ENCODE measurements at regions not wholly inside any gene's neighbourhood (a gene's known extent, or its start where the extent isn't known, plus 50 kb on each side); places are given as distances from the start of the nearest gene placed in this dataset.

DNA sequence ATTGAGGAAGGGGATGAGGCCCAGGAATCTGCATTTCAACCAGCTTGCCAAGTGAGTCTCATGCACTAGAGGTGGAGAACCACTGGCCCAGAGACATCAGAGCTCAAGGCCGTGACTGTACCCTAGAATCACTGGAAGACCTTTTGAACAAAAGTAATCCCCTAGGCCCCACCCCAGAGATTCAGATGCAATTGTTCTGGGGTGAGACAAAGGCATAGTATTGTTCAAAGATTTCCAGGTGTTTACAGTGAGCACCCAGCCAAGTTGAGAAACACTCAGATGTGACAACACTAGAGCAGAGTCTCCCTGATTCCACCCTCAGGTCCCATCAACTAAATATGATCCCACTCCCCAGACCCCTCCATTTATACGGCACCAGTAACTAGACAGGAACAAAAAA lies 290.3 kb upstream of the TLE3 start:
- Histone ChIP-seq H3K4me3 (ENCODE audit: low read depth, low read length) (no peak overlapping the region), H3K9me3 (ENCODE audit: control insufficient read depth, insufficient read depth, low read length) (no peaks in the 10 kb centered on the region), H3K9ac (ENCODE audit: low read depth, low read length) (no peak overlapping the region), H3K27ac (ENCODE audit: low read depth, low read length) (no peak overlapping the region), H3K36me3 (ENCODE audit: control insufficient read depth, insufficient read depth, low read length) (no peaks in the 10 kb centered on the region), H3K4me1 (ENCODE audit: control insufficient read depth, insufficient read depth, low read length) (peaks cover 7% of the 10 kb centered on the region; the same call in 1 of the 2 replicates), H3K27me3 (ENCODE audit: control insufficient read depth, insufficient read depth, low read length) (no peaks in the 10 kb centered on the region)

DNA sequence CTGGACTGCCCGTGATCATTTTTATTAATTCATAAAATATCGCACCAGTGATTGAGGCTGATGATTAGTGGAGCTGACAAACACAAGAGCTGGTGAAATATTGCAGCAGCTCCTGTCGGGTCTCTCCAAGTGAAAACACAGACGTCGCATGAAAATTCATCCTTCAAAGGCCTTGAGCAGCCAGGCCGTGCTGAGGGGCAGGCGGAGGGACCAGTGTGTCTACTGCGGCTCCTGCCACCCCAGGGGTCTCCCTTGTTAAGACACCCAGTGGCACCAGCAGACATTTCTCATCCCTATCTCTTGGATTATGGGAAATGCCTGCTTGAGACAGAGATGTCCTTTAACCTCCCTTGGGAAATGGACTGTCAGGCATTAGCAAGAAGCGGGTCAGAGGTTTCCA lies 289.4 kb upstream of the TLE3 start:
- no peaks in the 10 kb centered on the region for H3K36me3 ChIP-seq (ENCODE audit: control insufficient read depth, insufficient read depth, low read length)
- H3K4me1 ChIP-seq (ENCODE audit: control insufficient read depth, insufficient read depth, low read length) = peaks cover 7% of the 10 kb centered on the region; the same call in 1 of the 2 replicates

DNA sequence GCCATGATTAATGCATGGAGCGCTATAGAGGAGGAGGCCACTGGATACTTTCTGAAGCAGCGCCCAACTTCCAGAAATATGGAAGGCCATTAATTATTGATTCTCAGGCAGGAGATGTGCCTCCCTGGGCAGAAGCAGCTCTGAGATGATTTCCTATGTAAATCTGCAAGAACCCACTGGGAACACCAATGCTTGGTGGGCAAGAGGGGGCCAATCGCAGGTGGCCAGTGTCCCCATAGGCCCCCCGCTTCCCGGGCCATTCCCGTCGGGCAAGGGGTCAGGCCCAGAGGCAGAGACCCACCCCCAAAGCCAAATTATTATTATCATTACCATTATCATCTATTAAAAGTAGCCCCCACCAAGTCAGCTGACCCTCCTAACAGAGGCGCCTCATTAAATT lies 288.0 kb upstream of the TLE3 start:
- peaks cover 7% of the 10 kb centered on the region; the same call in 1 of the 2 replicates for H3K4me1 ChIP-seq (ENCODE audit: control insufficient read depth, insufficient read depth, low read length)

More for the DNA sequence above, 289.4 kb upstream of the TLE3 start:
- no peak overlapping the region for H3K4me3 ChIP-seq (ENCODE audit: low read depth, low read length)
- no peak overlapping the region for H3K27ac ChIP-seq (ENCODE audit: low read depth, low read length)
- no peak overlapping the region for H3K9ac ChIP-seq (ENCODE audit: low read depth, low read length)
- H3K27me3 ChIP-seq (ENCODE audit: control insufficient read depth, insufficient read depth, low read length) = no peaks in the 10 kb centered on the region
- H3K9me3 ChIP-seq (ENCODE audit: control insufficient read depth, insufficient read depth, low read length) = no peaks in the 10 kb centered on the region

DNA sequence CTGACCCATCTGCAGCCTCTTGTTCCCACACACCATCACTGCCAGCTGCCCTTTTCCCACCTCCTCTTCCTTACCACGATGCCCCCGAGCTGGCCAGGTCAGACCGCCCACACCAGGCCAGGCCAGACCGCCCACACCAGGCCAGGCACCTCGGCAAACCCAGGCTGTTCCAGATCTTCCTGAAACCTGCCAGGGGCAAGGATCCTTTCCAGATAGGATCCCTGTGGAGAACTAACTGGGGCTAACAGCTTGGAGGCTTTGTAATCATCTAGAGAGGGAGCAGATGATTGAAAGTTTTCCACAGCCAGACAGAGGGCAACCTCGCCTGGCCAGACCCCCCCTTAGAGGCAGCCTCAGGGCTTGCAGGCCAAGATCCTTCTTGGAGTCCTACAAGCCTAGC lies 287.3 kb upstream of the TLE3 start:
- H3K4me3 ChIP-seq (ENCODE audit: low read depth, low read length) = no peak overlapping the region
- no peaks in the 10 kb centered on the region for H3K9me3 ChIP-seq (ENCODE audit: control insufficient read depth, insufficient read depth, low read length)
- peaks cover 7% of the 10 kb centered on the region; the same call in 1 of the 2 replicates for H3K4me1 ChIP-seq (ENCODE audit: control insufficient read depth, insufficient read depth, low read length)
- no peak overlapping the region for H3K9ac ChIP-seq (ENCODE audit: low read depth, low read length)
- H3K36me3 ChIP-seq (ENCODE audit: control insufficient read depth, insufficient read depth, low read length) = no peaks in the 10 kb centered on the region
- H3K27ac ChIP-seq (ENCODE audit: low read depth, low read length) = no peak overlapping the region
- H3K27me3 ChIP-seq (ENCODE audit: control insufficient read depth, insufficient read depth, low read length) = no peaks in the 10 kb centered on the region

More for the DNA sequence above, 288.0 kb upstream of the TLE3 start:
- H3K9me3 ChIP-seq (ENCODE audit: control insufficient read depth, insufficient read depth, low read length) = no peaks in the 10 kb centered on the region
- H3K36me3 ChIP-seq (ENCODE audit: control insufficient read depth, insufficient read depth, low read length) = no peaks in the 10 kb centered on the region
- H3K4me3 ChIP-seq (ENCODE audit: low read depth, low read length) = no peak overlapping the region
- no peaks in the 10 kb centered on the region for H3K27me3 ChIP-seq (ENCODE audit: control insufficient read depth, insufficient read depth, low read length)
- H3K27ac ChIP-seq (ENCODE audit: low read depth, low read length) = no peak overlapping the region
- no peak overlapping the region for H3K9ac ChIP-seq (ENCODE audit: low read depth, low read length)

DNA sequence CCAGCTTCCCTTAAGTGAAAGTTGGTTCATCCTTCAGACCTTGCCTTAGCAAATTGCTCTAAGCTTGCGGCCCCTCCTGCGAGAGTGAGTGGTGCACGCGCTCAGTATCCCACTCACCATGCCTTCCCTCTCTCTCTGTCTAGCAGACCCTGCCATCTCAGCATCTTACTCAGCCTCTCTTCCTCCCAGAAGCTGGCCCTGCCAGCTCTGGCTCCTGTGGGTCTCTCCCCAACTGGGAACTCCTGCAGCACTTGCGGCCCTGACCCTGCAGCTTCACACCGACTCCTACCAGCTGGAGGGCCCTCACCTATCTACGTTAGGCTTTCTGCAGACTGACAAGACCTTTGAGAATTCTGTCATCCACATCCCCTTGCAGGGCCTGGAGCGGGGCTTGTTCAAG lies 286.1 kb upstream of the TLE3 start:
- Histone ChIP-seq H3K36me3 (ENCODE audit: control insufficient read depth, insufficient read depth, low read length) (no peaks in the 10 kb centered on the region), H3K9me3 (ENCODE audit: control insufficient read depth, insufficient read depth, low read length) (no peaks in the 10 kb centered on the region), H3K4me3 (ENCODE audit: low read depth, low read length) (no peak overlapping the region), H3K4me1 (ENCODE audit: control insufficient read depth, insufficient read depth, low read length) (peaks cover 7% of the 10 kb centered on the region; the same call in 1 of the 2 replicates), H3K9ac (ENCODE audit: low read depth, low read length) (no peak overlapping the region), H3K27ac (ENCODE audit: low read depth, low read length) (no peak overlapping the region), H3K27me3 (ENCODE audit: control insufficient read depth, insufficient read depth, low read length) (no peaks in the 10 kb centered on the region)

DNA sequence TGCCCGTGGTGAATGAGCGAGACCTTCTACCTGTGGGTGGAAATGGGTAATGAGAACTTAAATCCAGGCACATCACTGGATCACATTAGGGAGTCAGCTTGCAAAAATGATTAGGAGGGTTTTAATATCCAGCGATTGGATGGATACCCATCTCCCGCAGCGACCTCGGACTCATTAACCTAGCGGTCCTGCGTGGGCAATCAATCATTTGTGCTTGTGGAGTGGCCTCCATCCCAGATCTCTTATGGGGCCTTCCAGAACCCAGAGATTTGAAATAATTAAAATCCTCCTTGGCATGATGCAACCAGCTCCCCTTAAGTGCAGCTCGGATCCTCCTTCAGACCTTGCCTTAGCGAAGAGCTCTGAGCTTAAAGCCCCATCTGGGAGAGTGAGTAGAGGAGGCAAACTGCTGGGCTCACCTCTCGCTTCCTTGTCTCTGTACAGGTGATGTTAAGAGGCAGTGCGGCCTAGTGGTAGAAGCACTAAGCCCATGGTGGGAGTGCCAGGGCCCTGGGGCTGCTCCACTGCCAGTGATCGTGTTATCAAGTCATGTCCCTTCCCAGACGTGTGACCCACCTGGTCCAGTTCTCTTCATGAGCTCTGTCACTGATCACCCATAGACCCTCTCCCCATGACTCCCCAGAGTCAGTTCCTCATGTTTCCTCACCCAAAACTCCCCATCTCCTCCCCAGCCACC lies 285.2 kb upstream of the TLE3 start:
- Histone ChIP-seq H3K9me3 (ENCODE audit: control insufficient read depth, insufficient read depth, low read length) (no peaks in the 10 kb centered on the region), H3K27me3 (ENCODE audit: control insufficient read depth, insufficient read depth, low read length) (no peaks in the 10 kb centered on the region), H3K27ac (ENCODE audit: low read depth, low read length) (no peak overlapping the region), H3K4me1 (ENCODE audit: control insufficient read depth, insufficient read depth, low read length) (peaks cover 14% of the 10 kb centered on the region; the same call in 1 of the 2 replicates), H3K4me3 (ENCODE audit: low read depth, low read length) (no peak overlapping the region), H3K36me3 (ENCODE audit: control insufficient read depth, insufficient read depth, low read length) (no peaks in the 10 kb centered on the region), H3K9ac (ENCODE audit: low read depth, low read length) (no peak overlapping the region)

DNA sequence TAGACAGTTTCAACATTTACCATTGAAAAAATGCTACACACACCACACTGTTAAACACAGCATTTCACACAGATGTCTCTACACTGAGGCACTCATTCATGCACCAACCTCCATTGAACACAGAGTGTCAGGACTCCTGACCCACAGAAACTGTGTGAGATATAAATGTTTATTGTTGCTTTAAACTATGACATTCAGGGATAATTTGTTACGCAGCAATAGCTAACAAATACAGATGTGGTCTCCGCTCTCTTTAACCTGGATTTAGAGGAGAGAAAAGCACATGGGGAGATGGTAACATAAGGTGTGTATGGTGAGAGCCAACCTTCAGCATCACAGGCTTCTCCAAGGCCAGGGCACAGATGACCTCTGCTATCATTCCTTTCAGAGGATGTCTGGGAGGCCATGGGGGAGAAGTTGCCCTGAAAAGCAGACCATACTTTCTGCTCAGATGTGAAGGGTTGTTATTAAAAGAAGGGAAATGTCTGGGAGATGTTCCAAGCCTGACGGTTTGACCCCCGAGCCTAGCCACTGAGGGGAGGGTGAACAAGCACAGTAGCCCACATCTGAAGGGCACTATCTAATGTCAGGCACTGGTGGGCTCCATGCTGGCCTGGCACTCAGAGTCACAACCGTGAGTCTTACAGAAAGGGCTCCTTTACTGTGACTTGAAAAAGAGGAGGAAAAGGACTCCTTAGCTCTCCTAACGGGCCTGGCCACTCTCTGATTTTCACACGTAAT lies 284.5 kb upstream of the TLE3 start:
- Histone ChIP-seq H3K36me3 (ENCODE audit: control insufficient read depth, insufficient read depth, low read length) (no peaks in the 10 kb centered on the region), H3K9ac (ENCODE audit: low read depth, low read length) (no peak overlapping the region), H3K9me3 (ENCODE audit: control insufficient read depth, insufficient read depth, low read length) (no peaks in the 10 kb centered on the region), H3K4me3 (ENCODE audit: low read depth, low read length) (no peak overlapping the region), H3K4me1 (ENCODE audit: control insufficient read depth, insufficient read depth, low read length) (peaks cover 19% of the 10 kb centered on the region), H3K27me3 (ENCODE audit: control insufficient read depth, insufficient read depth, low read length) (0 out of 2 replicates have a peak, but pooled peaks cover 5% of the 10 kb centered on the region), H3K27ac (ENCODE audit: low read depth, low read length) (no peak overlapping the region)

DNA sequence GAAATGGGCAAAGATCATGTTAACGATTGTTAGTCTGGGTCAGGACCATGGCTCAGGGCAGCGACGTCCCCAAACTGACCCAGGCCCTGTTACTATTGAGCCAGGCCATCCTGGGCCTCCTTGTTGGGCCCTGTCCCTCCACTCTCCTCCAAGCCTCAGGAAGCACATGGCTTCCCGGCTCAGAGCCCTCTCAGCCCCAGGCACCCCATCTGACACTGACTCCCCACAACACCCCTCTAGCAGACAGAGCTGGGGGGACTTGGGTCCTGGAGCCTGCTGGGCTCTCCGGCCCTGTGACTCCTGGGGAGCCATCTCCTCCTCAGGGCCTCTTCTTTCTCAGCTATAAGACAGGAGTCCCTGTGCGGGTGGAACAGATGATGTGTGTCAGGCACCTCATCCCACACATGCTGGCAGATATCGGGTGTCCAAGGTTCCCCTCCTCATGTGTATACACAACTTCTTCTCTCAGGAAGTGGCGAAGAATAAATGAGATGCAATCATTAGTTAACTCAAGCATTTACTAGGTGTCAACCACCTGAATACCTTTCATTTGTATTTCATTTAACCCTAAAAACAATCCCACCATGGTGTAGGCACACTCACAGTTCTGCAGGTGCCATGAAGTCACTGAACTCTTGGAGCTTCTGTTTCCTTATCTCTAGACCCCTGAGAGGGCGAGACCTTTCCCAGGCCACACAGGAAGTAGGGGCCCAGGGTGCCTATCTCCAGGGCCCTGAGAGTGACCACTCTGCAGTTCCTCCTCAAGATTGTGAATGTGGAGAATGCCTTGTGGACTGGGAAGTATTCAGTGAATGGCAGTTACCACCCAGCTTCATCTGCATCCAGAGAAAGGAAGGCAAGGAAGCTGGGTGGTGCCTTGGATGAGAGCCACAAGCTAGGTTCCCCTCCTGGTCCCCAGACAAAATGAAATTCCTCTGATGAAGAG lies 282.5 kb upstream of the TLE3 start:
- peaks cover 21% of the 10 kb centered on the region for H3K27me3 ChIP-seq (ENCODE audit: control insufficient read depth, insufficient read depth, low read length)
- H3K36me3 ChIP-seq (ENCODE audit: control insufficient read depth, insufficient read depth, low read length) = no peaks in the 10 kb centered on the region
- H3K9me3 ChIP-seq (ENCODE audit: control insufficient read depth, insufficient read depth, low read length) = no peaks in the 10 kb centered on the region
- H3K9ac ChIP-seq (ENCODE audit: low read depth, low read length) = no peak overlapping the region
- no peak overlapping the region for H3K4me3 ChIP-seq (ENCODE audit: low read depth, low read length)
- no peak overlapping the region for H3K27ac ChIP-seq (ENCODE audit: low read depth, low read length)
- H3K4me1 ChIP-seq (ENCODE audit: control insufficient read depth, insufficient read depth, low read length) = peaks cover 23% of the 10 kb centered on the region

DNA sequence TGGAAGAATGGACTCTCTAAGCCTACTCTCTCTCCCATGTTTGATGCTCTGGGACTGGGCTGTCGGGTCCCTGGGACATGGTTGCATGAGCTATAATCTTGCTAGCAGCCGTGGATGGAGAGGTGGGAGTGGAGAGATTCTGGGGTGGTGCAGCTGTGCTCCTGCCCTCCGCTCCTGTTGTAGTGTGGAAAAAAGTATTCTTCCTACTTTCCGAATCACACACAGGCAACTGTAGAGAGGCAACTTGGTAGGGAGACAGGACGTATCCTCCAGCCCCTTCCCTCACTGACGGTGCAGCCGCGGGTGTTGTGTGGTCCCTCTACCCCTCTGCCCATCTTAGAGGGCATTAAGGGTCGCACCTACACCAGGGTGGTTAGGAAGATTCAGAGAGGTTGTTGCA lies 281.4 kb upstream of the TLE3 start:
- Histone ChIP-seq H3K9ac (ENCODE audit: low read depth, low read length) (no peak overlapping the region), H3K36me3 (ENCODE audit: control insufficient read depth, insufficient read depth, low read length) (no peaks in the 10 kb centered on the region), H3K27ac (ENCODE audit: low read depth, low read length) (no peak overlapping the region), H3K9me3 (ENCODE audit: control insufficient read depth, insufficient read depth, low read length) (no peaks in the 10 kb centered on the region), H3K4me1 (ENCODE audit: control insufficient read depth, insufficient read depth, low read length) (peaks cover 23% of the 10 kb centered on the region), H3K27me3 (ENCODE audit: control insufficient read depth, insufficient read depth, low read length) (peaks cover 25% of the 10 kb centered on the region), H3K4me3 (ENCODE audit: low read depth, low read length) (no peak overlapping the region)

DNA sequence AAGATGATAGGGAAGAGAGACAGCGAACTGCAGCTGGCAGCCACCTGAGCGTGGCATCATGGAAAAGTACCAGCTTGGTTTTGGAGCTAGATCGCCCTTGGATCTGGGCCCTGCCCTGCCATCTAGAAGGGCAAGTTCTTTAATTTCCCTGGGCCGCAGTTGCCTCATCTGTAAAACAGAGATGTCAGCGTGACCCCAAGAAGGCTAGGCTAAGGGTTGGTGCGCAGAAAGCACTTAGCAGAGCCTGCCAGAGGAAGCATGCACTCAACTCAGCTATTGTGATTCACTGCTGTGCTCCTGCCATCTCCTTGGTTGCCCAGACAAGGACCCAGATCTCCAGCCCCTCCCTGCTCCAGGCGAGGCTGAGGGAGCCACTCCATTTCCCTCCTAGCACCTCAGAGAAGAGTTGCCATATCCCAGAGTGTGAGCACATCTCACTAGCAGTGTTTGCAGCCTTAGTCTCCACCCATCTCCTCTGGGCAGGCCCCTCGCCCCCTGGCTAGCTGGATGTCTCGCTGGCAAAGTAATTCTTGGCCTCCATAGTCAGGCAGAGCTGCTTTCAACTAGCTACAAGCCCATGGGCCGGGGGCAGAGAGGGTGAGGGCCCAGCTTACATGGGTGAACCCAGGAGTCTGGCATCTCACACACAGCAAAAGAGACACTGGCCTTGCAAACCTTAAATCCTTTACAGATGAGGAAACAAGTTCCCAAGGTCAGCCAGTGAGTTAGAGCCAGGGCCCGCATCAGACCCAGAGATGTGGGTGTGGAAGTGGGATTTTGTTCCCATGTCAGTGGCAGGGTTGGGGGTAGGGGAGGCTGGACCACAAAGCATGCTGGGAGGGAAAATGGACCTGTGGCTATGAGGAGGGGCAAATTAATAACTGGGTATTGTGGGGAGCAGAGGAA lies 280.7 kb upstream of the TLE3 start:
- Histone ChIP-seq H3K4me3 (ENCODE audit: low read depth, low read length) (no peak overlapping the region), H3K9me3 (ENCODE audit: control insufficient read depth, insufficient read depth, low read length) (no peaks in the 10 kb centered on the region), H3K36me3 (ENCODE audit: control insufficient read depth, insufficient read depth, low read length) (no peaks in the 10 kb centered on the region), H3K9ac (ENCODE audit: low read depth, low read length) (no peak overlapping the region), H3K27ac (ENCODE audit: low read depth, low read length) (no peak overlapping the region), H3K4me1 (ENCODE audit: control insufficient read depth, insufficient read depth, low read length) (peaks cover 23% of the 10 kb centered on the region), H3K27me3 (ENCODE audit: control insufficient read depth, insufficient read depth, low read length) (peaks cover 25% of the 10 kb centered on the region)

All from HUES48 (cell line).